ENCODE measurements at regions not wholly inside any gene's neighbourhood (a gene's known extent, or its start where the extent isn't known, plus 50 kb on each side); places are given as distances from the start of the nearest gene placed in this dataset.

DNA sequence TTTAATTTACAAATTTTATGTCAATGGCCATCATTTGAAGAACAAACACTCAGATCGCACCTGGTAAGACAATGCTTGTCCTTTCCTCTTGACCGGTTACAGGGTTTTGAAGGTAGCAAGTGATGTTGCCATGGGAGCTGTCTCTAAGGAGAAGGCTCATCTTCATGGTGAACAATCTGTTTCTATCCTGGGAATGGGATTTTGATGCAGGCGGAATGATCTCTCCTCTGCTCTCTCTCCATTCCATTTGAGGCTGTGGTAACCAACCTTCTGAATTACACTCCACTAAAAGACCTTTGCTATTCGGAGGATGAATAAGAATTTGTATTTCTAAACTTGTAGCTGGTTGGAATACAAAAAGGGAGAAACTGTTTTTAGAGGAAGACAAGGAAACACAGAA, 57.9 kb upstream of the SLC5A9 start:
- no peak for DNase-seq (ENCODE audit: low read depth in 2 of 2)

DNA sequence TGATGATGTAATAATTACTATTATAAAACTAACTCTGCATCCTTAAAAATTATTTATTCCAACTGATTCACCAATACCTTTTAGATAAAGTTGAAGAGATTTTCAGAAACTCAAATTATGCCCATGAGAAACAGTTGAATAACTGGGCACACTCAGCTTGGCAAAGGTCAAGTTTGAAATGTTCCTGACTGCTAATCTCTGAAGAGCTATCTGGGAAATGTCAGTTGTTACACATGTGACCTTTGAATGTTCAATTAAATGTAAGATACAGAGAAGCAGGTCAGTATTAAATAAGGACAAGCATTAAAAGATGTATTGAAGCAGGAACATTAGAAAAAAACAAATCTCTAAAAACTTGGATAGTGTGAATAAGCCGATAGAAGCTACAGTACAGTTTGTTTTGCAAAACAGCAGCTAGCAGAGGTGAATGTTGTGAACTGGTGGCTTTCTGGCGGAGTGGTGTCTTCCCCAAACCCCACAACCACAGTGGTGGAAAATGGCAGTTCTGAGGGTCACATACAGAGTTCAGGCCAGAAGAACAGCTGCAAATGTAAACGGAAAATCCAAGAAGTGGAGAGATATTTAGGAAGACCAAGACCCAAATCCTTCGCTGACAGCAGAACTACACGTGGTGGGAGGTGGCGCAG, 61.9 kb upstream of the SLC5A9 start:
- no peak for DNase-seq (ENCODE audit: low read depth in 2 of 2)

GRCh38 chr1:48139275-48139674, 83.2 kb upstream of the SLC5A9 start:
- no peak for DNase-seq (ENCODE audit: low read depth in 2 of 2)

DNA sequence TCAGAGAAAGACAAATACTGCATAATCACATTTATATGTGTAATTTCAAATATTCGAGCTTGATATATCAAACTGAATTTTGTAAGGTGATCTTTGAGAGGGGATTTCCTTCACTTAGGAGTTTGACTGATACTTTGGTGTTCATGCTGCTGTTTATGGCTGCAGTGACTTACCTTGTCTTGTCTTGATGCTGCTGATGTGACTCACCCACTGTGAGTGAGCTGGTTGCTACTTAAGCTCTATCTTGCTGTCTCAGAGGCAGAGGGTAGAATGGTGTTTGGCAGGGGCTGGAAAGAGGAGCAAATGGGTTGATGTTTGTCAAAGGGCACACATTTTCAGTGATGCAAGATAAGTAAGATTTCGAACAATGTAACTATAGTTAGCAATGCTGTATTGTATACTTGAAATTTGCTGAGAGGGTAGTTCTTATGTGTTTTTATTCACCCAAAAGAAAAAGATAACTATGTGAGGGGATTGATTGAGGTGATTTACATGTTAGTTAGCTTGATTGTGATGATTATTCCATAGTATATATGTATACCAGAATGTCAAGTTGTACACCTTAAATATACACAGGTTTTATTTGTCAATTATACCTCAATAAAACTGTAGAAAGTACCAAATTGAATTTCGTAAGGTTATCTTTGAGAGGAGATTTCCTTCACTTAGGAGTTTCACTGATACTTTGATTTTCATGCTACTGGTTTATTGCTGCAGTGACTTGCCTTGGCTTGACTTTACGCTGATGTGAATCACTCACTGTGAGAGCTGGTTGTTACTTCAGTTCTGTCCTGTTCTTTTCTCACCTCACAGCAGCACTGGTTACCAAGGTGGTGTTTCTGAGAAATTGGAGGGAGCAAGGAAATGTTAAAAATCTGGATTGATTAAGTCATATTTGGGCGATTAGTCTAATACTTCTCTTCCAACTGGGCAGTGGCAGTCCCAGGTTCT, 94.5 kb upstream of the SLC5A9 start:
- no peak for DNase-seq (ENCODE audit: low read depth in 2 of 2)

DNA sequence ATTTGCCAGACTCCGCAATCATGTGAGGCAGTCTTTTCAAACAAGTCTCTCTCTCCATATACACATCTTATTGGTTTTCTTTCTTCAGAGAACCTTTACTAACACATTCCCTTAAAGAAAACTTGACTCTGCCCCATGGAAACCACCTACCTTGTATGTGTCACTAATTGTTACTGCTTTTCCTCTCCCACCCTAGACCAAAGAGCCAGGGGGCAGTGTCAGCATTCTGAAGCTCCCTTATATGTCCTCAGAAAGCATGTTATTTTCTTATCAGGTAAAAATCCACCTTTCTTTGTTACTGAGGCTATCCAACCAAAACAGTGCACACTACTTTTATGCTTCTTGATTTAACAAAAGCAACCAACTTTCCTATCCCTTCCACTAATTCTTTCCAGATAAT, 98.9 kb upstream of the SLC5A9 start:
- DNase-seq (ENCODE audit: low read depth in 2 of 2): no peak

DNA sequence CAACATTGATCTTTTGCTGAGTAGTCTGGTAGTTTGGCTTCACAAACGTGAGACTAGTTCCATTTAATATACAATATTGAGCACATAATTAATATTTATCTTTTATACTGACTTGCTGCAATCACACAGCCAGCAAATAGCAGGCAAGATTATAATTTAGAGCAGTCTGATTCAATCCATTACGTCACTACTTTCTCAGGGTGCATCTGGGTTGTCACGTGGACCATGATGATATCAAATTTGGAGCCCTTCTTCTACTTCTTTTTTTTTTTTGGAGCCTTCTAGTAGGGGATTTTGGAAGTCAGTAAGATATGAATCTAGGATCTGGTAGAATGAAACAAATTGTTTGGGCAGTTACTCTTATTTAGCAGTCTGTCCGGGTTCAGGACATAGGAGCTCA, 100.6 kb upstream of the SLC5A9 start:
- no peak for DNase-seq (ENCODE audit: low read depth in 2 of 2)

DNA sequence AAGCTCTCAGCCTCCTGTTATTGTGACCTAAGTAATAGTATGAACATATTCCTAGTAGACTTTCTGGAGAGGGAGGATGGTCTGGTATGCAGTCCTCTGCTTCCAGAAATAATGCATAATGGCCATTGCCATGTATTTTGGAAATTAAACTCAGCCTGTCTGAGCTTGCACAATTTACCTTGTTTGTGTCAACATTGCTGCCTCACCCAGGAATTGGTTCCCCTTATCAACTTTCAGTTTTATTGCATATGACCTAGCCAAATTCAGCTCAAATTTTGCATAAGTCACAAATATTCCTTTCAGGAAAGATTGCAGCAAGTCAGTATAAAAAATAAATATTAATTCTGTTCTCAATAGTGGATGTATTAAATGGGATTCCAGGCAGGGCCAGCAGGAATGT, 101.9 kb upstream of the SLC5A9 start:
- DNase-seq (ENCODE audit: low read depth in 2 of 2): no peak

GRCh38 chr1:48115835-48116234, 106.7 kb upstream of the SLC5A9 start:
- no peak for DNase-seq (ENCODE audit: low read depth in 2 of 2)

- no peak for DNase-seq (ENCODE audit: low read depth in 2 of 2)
These were observed 107.7 kb upstream of the SLC5A9 start for GRCh38 chr1:48114596-48115382.

GRCh38 chr1:48109390-48110013, 112.3 kb upstream of the TRABD2B start:
- DNase-seq (ENCODE audit: low read depth in 2 of 2): no peak

- no peak for DNase-seq (ENCODE audit: low read depth in 2 of 2)
These were observed 110.3 kb upstream of the TRABD2B start for GRCh38 chr1:48107516-48107915.

GRCh38 chr1:48106049-48106448, 108.9 kb upstream of the TRABD2B start:
- no peak for DNase-seq (ENCODE audit: low read depth in 2 of 2)

DNA sequence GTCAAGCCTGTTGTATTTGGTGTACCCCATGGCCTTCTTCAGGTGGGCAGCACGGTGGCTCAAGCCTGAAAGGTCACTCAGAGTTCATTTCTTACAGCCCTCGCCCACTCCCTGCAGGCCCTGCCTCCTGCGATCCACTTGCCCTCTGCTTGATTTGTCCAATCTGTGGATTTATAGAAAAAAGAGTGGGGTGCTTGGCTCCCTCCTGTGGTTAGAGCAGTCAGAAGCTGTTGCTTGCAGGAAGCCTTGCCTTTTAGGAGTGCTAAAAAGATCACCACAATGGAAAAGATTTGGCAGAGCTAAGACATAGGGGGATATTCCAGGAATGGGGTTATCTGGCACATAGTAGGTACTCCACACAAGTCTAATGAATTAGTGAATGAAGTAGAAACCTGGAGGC, 108.0 kb upstream of the TRABD2B start:
- no peak for DNase-seq (ENCODE audit: low read depth in 2 of 2)

GRCh38 chr1:48103495-48103894, 106.3 kb upstream of the TRABD2B start:
- DNase-seq (ENCODE audit: low read depth in 2 of 2): no peak

DNA sequence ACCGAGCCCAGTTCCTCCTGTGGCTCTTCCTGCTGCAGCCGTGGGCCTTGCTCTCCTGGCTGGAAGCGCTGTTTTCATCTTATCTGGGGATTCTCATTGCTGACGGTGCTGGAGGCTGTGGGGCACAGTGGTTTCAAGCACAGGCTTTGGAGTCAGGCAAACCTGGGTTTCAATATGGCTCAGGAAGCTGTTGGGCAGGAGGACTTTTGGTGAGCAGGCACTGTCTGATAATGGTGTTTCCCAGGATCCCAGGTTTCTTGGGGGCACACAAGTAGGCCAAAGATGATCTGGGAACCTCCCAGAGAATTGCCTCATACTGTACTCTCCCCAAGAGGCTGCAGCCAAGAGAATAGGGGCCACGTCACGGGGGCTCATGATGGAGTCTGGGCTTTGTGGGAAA, 105.6 kb upstream of the TRABD2B start:
- no peak for DNase-seq (ENCODE audit: low read depth in 2 of 2)

DNA sequence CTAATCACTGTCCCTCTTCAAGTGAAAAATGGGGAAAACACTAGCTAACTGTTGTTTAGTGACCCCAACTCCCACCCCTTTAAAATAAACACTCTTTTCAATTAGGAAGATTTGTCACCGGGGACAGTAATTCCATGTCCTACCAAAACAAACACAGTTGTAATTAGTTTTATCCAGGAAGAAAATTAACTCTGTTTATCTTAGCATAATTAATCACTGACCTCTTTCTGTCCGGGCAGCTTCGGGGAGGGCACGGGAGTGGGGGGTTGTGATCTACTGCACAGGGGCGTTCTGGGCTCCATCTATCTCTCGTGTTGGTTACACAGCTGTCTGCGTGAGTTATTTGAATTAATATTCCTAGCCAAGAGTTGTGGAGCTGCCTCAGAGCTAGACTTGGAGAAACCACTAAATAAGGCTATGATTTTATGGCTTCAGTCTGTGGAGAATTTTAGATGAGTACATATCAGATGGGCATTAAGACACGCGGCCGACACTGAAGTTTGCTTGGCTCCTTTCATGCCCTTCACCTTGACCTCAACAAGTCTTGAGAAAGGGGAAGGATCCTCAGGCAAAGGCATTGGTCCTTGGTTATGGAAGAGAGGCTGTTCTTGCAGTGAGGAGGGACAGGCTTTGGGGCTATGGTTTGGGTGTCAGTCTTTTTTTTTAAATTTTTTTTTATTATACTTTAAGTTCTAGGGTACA, 102.0 kb upstream of the TRABD2B start:
- no peak for DNase-seq (ENCODE audit: low read depth in 2 of 2)

GRCh38 chr1:48093696-48094528, 96.7 kb upstream of the TRABD2B start:
- peak; percentile 45 to 49 for DNase-seq (ENCODE audit: low read depth in 2 of 2)

DNA sequence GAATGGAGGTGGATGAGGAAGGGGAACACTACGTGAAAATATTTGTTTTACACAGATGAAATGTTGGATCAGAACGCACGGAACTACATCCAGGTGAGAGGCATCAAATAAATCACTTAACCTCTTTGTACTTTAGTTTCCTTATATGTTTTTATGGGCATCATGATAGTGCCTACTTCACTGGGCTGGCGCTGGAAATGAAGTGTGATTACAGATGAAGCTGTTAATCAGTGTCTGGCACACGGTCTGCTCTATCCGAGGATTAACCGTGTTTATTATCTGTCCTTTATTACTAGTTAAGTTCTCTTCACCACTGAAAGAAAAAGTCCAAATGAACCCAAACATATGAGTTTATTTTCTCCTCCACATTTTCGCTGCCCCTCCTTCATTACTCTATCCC, 96.0 kb upstream of the TRABD2B start:
- DNase-seq (ENCODE audit: low read depth in 2 of 2): no peak

DNA sequence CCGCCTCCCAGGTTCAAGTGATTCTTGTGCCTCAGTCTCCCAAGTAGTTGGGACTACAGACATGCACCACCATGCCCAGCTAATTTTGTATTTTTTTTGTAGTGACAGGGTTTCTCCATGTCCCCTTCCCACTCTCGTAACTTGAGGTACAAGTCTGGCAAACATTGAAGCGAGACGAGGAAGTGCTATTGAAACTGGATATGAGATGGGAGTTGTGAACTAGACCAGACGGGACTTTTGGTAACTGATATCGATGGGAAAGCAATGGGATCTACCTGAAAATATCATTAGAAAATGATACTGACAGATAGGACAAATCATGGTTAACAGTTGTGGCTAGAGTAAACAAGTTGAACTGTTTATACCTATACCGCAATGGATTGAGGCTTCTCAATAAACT, 95.2 kb upstream of the TRABD2B start:
- DNase-seq (ENCODE audit: low read depth in 2 of 2): no peak

- DNase-seq (ENCODE audit: low read depth in 2 of 2): no peak
These were observed 92.2 kb upstream of the TRABD2B start for GRCh38 chr1:48089356-48089891.
